GM19438 (cell line): ENCODE measurements at regions not wholly inside any gene's neighbourhood (a gene's known extent, or its start where the extent isn't known, plus 50 kb on each side); places are given as distances from the start of the nearest gene placed in this dataset.

Experiments
- ATAC-seq: cut with Tn5 transposase; IDR thresholded peaks from one replicate; pipeline ENCODE4 v1.9.1; 2021; ENCODE audit warnings: low read depth; ENCODE audit not compliant: unreplicated experiment

DNA sequence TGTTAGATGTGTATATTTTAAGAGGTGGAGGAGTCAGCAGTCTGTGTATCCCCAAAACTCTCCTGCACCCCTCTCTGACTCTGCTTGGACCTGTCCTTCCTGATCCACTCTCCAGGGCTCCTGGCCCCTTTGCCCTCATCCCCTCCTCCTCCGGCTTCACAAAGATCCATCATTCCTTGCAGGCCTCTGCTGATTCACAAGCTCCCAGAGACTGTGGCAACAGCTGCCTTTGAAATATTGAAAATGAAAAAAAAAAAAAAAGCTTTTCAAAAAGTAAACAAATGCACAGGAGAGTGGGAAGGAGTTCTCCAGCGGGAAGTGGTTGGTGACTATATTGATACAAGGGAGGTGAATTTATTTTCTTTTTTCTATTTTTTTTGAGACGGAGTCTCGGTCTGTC is 330.2 kb upstream of the SULF2 start:
- no peak for ATAC-seq

DNA sequence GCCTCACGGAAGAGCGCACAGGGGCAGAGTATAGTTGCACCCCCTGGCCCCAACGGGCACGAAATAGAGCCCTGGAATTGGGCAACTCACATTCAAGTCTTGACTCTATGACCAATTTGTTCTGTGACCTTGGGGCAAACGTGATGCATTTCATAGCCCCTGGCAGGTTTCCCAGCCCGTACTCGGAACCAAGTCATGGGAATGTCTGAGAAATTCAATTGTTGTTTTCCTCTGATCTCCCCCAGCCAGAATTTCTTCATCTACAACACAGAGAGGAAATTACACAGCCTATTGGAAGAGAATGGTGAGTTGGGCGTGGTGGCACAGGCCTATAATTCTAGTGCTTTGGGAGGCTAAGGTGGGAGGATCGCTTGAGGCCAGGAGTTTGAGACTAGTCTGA is 322.3 kb upstream of the SULF2 start:
- ATAC-seq, result no peak

DNA sequence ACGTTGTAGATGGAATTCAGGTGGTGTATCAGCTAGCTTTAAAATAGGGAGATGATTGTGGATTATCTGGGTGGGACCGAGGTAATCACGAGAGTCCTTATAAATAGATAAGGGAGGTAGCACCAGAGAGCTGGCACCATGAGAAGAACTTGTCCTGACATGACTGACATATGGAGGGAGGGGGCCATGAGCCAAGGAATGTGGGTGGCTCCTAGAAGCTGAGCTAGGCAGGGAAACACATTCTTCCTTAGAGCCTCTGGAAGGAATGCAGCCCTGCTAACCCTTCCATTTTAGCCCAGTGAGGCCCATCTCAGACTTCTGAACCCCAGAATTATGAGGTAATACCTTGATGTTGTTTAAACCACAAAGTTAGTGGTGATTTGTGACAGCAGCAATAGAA is 321.1 kb upstream of the SULF2 start:
- ATAC-seq, result no peak

DNA sequence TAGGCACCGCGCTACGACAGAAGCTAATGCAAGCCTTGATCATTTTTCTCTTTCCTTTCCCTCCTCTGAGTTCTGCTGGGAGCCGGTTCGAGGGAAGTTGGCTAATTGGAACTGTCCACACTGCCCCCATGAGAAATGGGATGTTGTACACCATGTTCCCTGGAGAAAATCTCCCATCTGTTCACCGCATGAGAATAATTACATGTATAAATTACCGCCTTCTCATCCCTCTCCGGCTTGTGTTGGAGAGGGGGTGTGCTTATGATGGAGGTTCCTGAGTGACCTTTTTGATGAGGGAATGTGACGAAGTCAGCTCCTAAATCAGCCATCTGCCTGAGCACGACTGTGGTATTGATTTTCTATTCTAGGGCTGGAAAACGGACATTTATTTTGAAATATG is 320.2 kb upstream of the SULF2 start:
- no peak for ATAC-seq

DNA sequence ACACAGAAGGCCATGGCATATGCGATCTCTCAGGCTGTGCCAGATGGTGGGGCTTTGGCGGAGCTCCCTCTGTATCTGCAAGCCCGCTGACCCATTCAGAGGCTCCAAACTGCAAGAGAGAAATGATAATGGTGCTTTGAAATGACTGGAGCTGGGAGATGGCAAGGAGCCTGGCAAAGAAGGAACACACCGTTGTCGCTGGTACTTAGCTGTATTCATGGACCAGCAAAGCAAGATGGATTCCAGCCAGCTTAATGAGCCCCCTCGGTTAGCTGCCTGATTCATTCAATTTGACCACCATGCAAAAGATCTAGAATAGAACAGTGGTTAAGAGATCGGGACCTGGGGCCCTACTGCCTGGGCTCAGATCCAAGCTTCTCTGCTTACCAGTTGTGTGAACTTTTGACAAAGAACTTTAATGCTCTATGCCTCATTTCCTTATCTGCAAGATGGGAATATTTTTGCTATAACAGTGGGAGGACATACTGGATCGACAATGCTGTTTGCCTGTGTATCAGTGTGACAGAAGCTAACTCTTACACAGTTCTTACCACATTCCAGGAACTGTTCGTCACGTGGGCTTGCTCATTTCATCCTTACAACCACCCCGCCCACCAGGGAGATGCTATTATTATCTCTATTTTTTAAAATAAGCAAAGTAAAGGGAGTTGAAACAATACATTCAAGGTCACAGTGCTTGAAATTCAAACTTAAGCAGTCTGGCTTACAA is 317.8 kb upstream of the SULF2 start:
- no peak for ATAC-seq

DNA sequence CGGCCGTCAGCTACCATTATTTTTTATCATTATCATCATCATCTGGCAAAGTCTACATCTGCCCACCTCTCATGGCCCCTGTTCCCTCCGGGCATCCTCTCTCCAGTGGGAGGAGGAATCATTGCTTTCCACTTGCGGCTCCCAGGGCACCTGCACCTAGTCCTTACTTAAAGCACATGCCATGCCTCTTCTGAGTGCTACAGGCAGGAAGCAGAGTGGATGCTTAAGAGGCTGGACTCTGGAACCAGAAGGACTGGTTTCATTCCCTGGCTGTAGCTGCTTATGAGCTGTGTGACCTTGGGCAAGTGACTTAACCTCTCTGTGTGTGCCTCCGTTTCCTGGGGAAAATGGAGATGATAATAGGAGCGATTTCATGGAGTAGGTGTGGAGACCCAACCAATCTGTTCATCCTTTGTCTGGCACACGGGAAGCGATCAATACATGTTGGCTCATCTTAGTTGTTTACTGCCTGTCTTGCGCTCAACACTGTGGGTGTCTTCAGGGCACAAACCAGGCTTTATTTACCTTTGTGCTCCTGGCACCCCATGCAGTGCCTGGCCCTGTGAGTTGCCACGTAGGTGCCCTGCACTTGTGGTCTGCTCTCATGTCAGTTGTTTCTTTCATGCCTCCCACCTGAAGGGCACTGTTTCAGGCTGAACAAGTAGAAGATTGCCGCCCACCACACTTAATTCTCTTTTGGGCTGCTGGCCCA is 317.0 kb upstream of the SULF2 start:
- ATAC-seq, result no peak

DNA sequence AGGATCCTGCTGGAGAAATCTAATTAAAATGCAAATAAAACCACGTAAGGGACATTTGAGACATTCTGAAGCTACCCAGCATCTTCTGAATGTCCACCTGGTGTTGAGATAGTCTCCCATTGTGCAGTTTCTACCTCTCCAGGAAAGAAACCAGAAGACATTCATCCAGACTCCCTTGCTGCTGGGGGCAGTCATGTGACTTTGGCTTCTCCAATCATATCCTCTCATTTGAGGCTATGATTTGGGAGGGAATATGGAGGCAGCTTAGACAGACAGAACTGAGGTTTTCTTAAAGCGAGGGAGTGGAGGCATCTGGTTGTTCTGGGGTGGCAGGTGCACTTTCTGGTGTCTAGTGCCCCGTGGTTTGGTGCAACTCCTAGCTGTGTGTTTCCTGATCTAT is 315.2 kb upstream of the SULF2 start:
- ATAC-seq, result no peak

DNA sequence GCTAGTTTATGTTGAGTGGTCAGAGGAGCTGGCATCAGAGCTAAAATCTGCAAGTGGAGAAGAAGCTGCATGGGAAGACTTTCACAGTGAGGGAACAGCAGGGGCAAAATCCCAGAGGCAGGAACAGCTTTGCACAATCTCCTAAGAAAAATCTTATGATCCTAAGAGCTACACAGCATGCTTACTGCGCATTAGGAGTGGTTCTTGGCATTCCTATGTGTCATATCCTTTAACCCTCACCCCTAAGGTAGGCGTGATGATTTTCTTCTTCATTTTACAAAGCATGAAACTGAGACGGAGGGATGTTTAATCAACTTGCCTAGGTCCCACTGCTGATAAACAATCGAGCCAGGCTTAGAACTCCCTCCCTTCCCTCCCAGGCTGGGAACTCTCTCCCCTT is 313.6 kb upstream of the SULF2 start:
- ATAC-seq, result no peak

DNA sequence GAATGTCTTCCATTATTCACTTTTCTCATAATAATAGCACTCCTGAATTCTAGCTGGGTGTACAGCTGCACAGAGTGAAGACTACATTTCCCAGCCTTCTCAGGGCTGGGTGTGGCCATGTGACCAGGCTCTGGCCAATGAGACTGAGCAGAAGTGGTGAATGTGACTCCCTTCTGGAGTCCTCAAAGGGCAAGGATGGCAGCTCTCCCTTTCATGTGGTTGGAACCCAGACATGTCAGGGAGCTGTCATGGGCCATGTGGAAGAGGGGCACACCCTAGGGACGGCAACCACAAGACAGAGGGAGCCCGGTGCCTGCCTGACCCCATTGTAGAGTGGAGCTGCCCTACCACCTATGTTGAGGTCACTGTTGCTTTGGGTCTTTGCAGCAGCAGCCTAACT is 312.8 kb upstream of the SULF2 start:
- ATAC-seq, result no peak

DNA sequence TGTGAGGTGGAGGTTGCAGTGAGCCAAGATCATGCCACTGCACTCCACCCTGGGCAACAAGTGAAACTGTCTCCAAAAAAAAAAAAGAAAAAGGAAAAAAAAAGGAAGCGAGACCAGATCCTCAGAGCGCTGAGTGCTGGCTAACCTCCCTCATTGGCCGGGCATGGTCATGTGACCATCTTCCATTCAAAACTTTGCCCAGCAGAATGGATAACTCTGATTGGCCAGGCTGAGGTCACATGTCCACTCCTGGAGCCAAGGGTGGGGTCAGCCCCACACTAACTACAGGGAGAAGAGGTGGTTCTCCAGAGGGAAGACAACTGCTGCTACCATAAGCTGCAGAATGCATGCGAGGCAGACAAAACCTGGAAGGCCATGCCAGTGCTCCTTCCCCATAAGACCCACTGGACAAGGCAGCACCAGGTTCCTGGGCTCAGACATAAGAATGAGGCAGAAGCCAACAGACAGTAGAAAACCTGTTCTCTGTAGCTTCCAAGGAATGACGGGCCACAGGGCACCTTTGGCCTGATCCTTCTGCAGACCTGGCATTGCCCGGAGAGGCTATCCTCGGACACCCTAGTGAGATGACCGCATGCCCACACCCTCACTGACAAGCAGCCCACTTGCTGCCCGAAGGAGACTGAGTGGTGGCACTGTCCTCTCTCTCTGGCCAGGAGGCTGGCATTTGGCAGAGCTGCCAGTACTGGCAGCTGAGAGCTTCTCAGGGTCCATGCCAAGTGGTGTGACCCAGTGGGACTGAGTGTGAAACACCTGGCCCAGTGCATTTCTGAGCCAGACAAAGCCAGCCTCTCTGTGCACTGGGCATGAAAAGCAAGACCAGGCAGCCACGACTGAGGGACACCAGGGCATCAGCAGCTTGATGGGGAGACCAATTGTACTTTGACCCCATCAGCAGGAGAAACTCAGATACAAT is 311.9 kb upstream of the SULF2 start:
- no peak for ATAC-seq

DNA sequence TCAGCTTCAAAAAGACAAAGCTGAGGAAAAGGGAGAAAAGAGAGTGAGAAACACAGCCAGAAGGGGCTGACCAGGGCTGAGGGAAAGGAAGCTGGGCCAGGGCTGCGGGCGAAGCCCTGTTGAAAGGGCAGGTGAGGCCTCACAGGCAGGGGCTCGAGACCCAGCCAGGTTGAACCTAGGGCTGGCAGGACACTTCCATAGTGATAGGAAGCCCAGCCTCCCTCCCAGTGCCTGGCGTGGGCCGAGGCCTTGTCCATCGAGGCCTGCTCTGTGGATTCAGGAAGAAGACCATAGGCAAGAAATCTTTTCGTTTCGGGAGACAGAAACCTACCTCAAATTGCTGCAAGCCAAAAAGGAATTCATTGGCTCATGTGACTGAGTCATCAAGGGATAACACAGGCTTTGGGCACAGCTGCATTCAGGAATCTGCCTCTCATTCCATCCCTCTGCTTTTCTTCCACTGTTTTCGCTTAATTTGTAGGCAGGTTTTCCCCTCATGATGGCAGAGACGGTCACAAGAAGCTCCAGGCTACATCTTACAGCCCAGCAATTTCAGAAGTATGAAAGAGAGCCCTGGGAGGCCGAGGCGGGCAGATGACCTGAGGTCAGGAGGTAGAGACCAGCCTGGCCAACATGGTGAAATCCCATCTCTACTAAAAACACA is 311.1 kb upstream of the SULF2 start:
- no peak for ATAC-seq

DNA sequence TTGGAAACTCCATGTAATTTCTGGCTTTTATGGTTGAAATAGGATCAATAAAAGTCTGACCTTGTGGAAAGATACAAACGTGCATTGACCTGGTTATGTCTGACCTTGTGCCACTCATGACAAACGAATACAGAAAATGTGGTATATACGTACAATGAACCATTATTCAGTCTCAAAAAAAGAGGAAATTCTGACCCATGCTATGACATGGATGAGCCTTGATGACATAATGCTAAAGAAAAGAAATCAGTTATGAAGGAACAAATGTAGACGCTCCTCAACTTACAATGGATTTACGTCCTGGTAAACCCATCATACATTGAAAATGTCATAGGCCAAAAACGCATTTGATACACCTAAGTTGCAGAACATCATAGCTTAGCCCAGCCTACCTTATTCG is 309.7 kb upstream of the SULF2 start:
- no peak for ATAC-seq

DNA sequence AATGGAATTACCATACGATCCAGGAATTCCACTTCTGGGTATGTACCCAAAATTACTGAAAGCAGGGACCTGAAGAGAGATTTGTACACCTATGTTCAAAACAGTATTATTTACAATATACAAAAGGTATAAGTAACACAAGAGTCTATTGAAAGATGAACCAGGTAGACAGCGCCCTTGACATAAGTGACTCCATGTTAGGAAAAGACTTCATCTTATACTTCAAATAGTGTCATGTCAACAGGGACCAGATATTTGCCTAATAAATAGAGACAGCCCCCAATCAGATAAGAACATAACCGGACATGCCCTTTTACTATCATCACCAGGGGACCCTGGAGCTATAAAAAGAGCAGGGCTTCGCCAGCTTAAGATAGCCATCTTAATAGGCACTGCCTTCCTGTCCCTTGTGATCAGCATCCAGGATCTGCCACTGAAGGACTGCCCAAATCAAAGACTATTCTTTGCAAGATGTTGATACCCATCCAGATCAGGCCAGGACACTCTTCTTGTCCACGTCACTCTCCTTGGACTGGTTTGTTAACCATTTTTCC is 309.0 kb upstream of the SULF2 start:
- no peak for ATAC-seq

DNA sequence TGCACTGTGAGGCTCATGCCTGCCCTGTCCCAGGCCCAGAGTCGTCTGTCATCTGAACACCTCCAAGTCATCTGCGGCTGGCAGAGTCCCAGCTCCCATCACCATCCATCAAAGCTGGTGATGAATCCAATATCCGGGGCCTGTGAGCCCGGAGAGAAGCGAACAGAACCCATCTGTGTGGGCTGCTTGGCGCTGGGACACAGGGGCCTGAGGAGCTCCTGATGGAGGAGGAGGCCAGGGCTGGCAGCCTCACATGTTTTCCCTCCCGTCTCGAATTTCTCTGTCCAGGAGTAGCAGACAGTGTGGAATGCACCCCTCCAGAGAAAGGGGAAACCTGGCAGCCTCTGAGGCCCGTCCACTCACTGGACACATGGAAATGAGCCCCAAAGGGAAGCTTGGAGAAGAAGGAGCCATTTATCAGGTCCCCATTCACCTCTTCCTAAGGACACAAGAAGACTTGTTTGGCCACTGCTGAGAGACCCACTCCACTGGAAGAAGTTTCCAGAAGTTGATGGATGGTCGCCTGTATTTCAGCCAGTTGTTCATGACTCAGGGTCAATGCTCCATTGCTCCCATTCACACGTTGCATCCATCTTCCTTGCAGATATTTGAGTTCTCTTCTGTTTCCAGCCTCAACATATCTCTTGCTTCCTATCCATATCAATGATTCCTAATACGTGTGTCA is 307.5 kb upstream of the SULF2 start:
- no peak for ATAC-seq

DNA sequence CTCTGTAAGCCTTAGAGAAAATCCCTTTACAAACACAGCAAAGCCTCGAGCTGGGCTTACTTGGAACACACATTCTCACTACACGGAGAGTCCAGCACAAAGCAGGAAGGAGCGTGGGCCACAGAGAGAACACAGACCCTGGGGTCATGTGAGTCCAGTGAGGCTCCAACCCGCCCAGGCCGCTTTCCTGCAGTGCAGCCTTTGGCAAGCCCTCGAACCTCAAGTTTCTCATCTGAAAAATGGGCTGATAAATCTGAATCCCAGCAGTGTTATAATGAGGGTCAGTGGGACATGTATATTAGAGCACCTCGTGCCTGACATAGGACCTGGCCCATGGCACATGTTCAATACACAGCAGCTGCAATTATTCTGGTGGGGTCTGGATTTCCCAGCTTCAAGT is 305.5 kb upstream of the SULF2 start:
- no peak for ATAC-seq

DNA sequence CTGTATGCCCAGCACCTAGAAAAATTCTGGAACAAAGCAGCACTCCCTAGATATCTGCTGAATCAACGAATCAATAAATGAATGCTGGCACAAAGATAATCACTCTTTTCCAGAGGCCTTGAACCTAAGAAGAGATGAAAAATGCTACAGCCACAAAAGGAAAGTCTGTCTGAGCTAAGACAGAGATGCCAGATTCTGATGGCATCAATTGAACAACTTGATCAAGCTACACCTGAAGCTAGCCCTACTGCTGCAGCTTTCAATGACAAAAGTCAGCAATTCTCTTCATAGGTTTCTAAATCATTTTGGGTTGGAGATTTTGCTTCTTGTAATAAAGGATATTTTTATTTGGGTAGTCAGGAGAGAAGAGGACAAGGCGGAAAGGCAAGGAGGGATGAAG is 305.0 kb upstream of the SULF2 start:
- no peak for ATAC-seq

DNA sequence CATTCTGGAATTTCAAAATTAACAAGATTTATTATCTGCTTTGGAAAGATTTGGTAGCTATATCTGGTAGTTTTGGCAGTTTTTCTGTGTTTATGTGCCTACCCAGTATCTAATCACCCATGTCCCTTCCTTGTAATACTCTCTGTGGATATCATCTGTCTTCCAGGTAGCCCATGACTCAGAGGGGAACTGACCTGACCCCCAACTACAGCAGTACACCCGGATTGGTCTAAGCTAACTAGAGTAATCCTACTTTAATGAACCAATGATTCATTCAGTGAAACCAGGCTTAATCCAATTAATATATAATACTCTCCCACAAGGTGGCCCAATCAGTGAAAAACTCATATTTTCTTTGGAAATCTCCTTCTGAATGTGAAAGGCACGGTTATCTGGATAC is 295.3 kb upstream of the SULF2 start:
- no peak for ATAC-seq

DNA sequence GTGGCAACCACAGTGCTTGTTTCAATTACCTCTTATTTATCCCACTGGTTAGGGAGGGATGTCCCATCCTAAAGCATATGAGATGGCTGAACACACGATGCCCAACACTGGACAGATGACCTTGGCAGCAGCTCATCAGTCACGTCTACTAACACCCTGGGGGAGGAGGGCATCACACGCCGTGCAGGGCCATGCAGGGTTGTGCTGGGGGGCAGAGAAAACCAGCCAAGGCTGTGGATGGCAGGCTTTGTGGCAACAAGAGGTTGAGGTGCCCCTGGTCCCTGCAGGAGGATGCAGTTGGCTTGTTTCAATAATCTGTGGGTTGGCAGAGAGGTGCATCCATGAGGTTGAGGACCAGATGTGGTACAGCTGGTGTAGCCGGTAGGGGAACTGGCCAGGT is 293.7 kb upstream of the SULF2 start:
- ATAC-seq, result no peak

DNA sequence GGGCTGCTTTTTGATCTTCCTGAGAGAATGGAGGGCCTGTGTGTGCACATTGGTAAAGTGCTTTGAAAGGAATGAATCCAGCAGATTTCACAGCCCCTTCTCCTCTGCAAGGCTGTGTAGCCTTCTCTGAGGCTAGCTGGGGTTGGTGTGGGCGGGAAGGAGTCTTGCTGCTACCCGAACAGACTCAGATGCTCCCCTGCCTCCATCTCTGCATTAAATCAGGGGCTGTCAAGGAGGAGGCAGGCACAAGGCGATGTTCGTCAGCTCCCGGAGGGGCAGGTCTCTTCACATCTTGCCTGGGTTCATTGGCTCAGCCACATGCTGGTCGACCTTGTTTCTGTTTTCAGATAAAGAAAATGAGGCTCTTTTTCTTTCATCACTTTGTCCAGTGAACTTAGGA is 291.5 kb upstream of the SULF2 start:
- no peak for ATAC-seq

DNA sequence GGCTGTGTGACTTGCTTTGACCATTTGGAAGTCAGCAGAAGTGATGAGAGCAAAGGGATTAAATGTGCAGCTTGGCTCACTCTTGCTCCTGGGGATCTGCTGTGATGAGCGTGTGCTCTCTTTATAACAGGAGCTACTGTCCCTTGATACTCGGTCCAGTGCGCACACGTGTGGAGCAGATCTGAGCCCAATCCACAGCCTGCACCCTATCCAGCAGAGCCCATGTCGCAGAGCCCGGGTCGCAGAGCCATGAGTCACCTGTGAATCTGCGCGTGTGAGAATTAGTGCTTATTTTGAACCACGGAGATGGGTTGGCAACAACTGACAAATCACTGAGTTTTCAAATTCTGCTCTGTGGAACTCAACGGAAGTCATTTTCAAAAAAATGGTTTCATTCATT is 291.0 kb upstream of the SULF2 start:
- no peak for ATAC-seq
